Ishikawa (cell line): ENCODE measurements at regions not wholly inside any gene's neighbourhood (a gene's known extent, or its start where the extent isn't known, plus 50 kb on each side); places are given as distances from the start of the nearest gene placed in this dataset.

ENCODE experiments used
- CEBPB ChIP-seq: IDR thresholded peaks from 2 replicates; pipeline ENCODE4 v1.6.1; 2012
- CREB1 ChIP-seq: IDR thresholded peaks from 2 replicates; pipeline ENCODE4 v1.6.1; 2012; ENCODE audit warnings: low read depth
- EGR1 ChIP-seq: IDR thresholded peaks from 2 replicates; pipeline ENCODE4 v1.6.1; 2012
- EP300 ChIP-seq: IDR thresholded peaks from 2 replicates; pipeline ENCODE4 v1.6.1; 2012; ENCODE audit warnings: borderline replicate concordance
- NFIC ChIP-seq: IDR thresholded peaks from 2 replicates; pipeline ENCODE4 v1.6.1; 2012
- RAD21 ChIP-seq: IDR thresholded peaks from 2 replicates; pipeline ENCODE4 v1.6.1; 2012; ENCODE audit warnings: low read depth
- TAF1 ChIP-seq: IDR thresholded peaks from 2 replicates; pipeline ENCODE4 v1.6.1; 2012; ENCODE audit warnings: low read depth, mild to moderate bottlenecking
- TCF12 ChIP-seq: IDR thresholded peaks from 2 replicates; pipeline ENCODE4 v1.6.1; 2012; ENCODE audit warnings: low read depth
- TEAD4 ChIP-seq: IDR thresholded peaks from 2 replicates; pipeline ENCODE4 v1.6.1; 2012
- YY1 ChIP-seq: IDR thresholded peaks from 2 replicates; pipeline ENCODE4 v1.6.1; 2012; ENCODE audit warnings: low read depth
- TF ChIP-seq, protein P1 (sequence below): IDR thresholded peaks from 2 replicates; pipeline ENCODE4 v1.6.1; 2012
- TF ChIP-seq, protein P2 (sequence below): IDR thresholded peaks from 2 replicates; pipeline ENCODE4 v1.6.1; 2012; ENCODE audit warnings: low read depth, mild to moderate bottlenecking

DNA sequence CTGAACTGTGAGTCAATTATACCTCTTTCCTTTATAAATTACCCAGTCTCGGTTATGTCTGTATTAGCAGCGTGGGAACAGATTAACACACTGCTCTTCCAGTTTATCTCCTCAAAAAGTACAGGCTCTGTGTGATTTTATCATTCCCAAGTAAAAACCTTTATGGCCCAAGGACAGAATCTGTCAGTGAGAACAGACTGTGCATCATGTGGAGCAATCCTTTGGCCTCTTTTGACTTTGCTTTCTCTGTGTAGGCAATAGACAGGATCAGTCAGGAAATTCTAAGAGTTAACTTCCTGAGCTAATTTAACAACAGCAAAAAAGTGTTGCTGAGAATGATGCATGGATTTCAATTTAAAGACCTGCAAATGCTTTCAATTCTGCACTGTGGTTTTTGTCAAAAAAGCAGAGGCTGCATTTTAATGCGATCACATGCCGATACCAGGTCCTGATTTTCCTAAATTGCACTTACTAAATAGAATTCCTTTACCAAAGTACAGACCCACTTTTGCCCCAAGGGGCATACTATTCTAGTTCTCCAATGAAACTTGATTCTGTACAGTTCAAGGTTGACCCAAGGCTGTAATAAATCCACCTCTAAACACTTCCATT, 246.7 kb upstream of the MARCKS start:
- no peak for TF ChIP-seq CREB1
- no peak for TF ChIP-seq RAD21
- no peak for TF ChIP-seq EP300
- TF ChIP-seq, protein P1, sequence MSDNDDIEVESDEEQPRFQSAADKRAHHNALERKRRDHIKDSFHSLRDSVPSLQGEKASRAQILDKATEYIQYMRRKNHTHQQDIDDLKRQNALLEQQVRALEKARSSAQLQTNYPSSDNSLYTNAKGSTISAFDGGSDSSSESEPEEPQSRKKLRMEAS: no peak
- TF ChIP-seq, protein P2, sequence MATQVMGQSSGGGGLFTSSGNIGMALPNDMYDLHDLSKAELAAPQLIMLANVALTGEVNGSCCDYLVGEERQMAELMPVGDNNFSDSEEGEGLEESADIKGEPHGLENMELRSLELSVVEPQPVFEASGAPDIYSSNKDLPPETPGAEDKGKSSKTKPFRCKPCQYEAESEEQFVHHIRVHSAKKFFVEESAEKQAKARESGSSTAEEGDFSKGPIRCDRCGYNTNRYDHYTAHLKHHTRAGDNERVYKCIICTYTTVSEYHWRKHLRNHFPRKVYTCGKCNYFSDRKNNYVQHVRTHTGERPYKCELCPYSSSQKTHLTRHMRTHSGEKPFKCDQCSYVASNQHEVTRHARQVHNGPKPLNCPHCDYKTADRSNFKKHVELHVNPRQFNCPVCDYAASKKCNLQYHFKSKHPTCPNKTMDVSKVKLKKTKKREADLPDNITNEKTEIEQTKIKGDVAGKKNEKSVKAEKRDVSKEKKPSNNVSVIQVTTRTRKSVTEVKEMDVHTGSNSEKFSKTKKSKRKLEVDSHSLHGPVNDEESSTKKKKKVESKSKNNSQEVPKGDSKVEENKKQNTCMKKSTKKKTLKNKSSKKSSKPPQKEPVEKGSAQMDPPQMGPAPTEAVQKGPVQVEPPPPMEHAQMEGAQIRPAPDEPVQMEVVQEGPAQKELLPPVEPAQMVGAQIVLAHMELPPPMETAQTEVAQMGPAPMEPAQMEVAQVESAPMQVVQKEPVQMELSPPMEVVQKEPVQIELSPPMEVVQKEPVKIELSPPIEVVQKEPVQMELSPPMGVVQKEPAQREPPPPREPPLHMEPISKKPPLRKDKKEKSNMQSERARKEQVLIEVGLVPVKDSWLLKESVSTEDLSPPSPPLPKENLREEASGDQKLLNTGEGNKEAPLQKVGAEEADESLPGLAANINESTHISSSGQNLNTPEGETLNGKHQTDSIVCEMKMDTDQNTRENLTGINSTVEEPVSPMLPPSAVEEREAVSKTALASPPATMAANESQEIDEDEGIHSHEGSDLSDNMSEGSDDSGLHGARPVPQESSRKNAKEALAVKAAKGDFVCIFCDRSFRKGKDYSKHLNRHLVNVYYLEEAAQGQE: no peak
- no peak for TF ChIP-seq YY1
- no peak for TF ChIP-seq TCF12
- no peak for TF ChIP-seq NFIC
- no peak for TF ChIP-seq TAF1
- TF ChIP-seq EGR1: no peak
- TF ChIP-seq CEBPB: no peak
- TF ChIP-seq TEAD4: no peak
